B cell (primary cell): ENCODE measurements at regions not wholly inside any gene's neighbourhood (a gene's known extent, or its start where the extent isn't known, plus 50 kb on each side); places are given as distances from the start of the nearest gene placed in this dataset.

ENCODE experiments used
- ATAC-seq: fragments of 200-7000 bp; cut with Tn5 transposase; one replicate; pipeline ENCODE4 v1.10.0; 2021; ENCODE audit warnings: low read depth, mild to moderate bottlenecking, moderate number of reproducible peaks, moderate library complexity
- CTCF ChIA-PET: fragments of 350-600 bp; sonication (Branson Sonifier 250); formaldehyde crosslinking; loops from one replicate; lab custom pipeline; 2021; ENCODE audit warnings: antibody characterized with exemption, inconsistent platforms; lab: Charles Lee
- POLR2A ChIA-PET: fragments of 350-600 bp; sonication (Branson Sonifier 250); formaldehyde crosslinking; loops from one replicate; lab custom pipeline; 2021; ENCODE audit warnings: antibody characterized with exemption; lab: Charles Lee
- DNase-seq: peaks from one replicate; pipeline ENCODE4 v3.0.0; 2013
- H2AFZ ChIP-seq: 2 replicates; pipeline ENCODE4 v1.6.1; 2012; ENCODE audit warnings: mild to moderate bottlenecking, low read depth, low read length; ENCODE audit not compliant: insufficient read depth, poor library complexity, severe bottlenecking
- H3K27ac ChIP-seq, 2 donors: 1 replicate in 1 of 2; 2 replicates in 1 of 2; pipeline ENCODE4 v1.5.1; 2012 to 2013; ENCODE audit warnings: low read length in 2 of 2, mild to moderate bottlenecking in 2 of 2, moderate library complexity in 1 of 2
- H3K27me3 ChIP-seq, 4 experiments: fragments of 200-600 bp in 1 of 4; sonication (generic) in 1 of 4; replicated peaks in 1 of 4; 1 replicate in 2 of 4; 2 replicates in 2 of 4; pipeline versions ENCODE4 v1.6.1 to v1.7.0; 2013 to 2016; ENCODE audit warnings: low read length in 3 of 4, mild to moderate bottlenecking in 2 of 4, mixed read lengths in 1 of 4, moderate library complexity in 1 of 4; ENCODE audit not compliant: insufficient read depth in 4 of 4, control insufficient read depth in 3 of 4; ENCODE audit errors: control extremely low read depth in 1 of 4
- H3K36me3 ChIP-seq, 2 experiments: replicated peaks in 1 of 2; 1 replicate in 1 of 2; 2 replicates in 1 of 2; pipeline versions ENCODE4 v1.6.1 to v1.7.1; 2013; ENCODE audit warnings: low read length in 1 of 2; ENCODE audit not compliant: insufficient read depth in 2 of 2, control insufficient read depth in 1 of 2; ENCODE audit errors: control extremely low read depth in 1 of 2, extremely low read depth in 1 of 2
- H3K4me1 ChIP-seq, 2 donors: fragments of 200-600 bp in 1 of 2; sonication (generic) in 1 of 2; 1 replicate in 1 of 2; 2 replicates in 1 of 2; pipeline versions ENCODE4 v1.5.1 to v1.6.1; 2013 to 2017; ENCODE audit warnings: low read length in 2 of 2; ENCODE audit not compliant: control insufficient read depth in 2 of 2, insufficient read depth in 2 of 2
- H3K4me2 ChIP-seq: replicated peaks from 2 replicates; pipeline ENCODE3; 2012; ENCODE audit warnings: mild to moderate bottlenecking, low read depth, low read length; ENCODE audit not compliant: poor library complexity, severe bottlenecking
- H3K4me3 ChIP-seq, 5 experiments: fragments of 200-600 bp in 1 of 5; sonication (generic) in 1 of 5; 1 replicate in 3 of 5; 2 replicates in 2 of 5; pipeline versions ENCODE4 v1.5.1 to v1.7.0; 2011 to 2016; ENCODE audit warnings: low read length in 4 of 5, mild to moderate bottlenecking in 4 of 5, low read depth in 2 of 5, control low read depth in 1 of 5, moderate library complexity in 1 of 5; ENCODE audit not compliant: insufficient read depth in 1 of 5; ENCODE audit errors: control extremely low read depth in 1 of 5, extremely low read depth in 1 of 5
- H3K79me2 ChIP-seq: fragments of 200-600 bp; sonication (generic); one replicate; pipeline ENCODE4 v1.6.0; 2016; ENCODE audit warnings: low read length; ENCODE audit not compliant: control insufficient read depth, insufficient read depth
- H3K9ac ChIP-seq: fragments of 200-600 bp; sonication (generic); 2 replicates; pipeline ENCODE4 v1.6.1; 2017; ENCODE audit warnings: mild to moderate bottlenecking, low read length, moderate library complexity
- H3K9me3 ChIP-seq, 3 donors: one replicate each; pipeline versions ENCODE4 v1.6.1 to v1.7.1; 2013; ENCODE audit warnings: low read length in 2 of 3; ENCODE audit not compliant: control insufficient read depth in 2 of 3, insufficient read depth in 1 of 3; ENCODE audit errors: control extremely low read depth in 1 of 3
- H4K20me1 ChIP-seq: 2 replicates; pipeline ENCODE4 v1.6.0; 2012; ENCODE audit warnings: mild to moderate bottlenecking, low read length; ENCODE audit not compliant: insufficient read depth, control insufficient read depth, poor library complexity, severe bottlenecking
- H3K27ac Mint-ChIP-seq: one replicate; pipeline ENCODE4 v1.8.0; 2021; ENCODE audit warnings: mixed read lengths
- H3K27me3 Mint-ChIP-seq: one replicate; pipeline ENCODE4 v1.8.0; 2021; ENCODE audit warnings: mixed read lengths
- H3K4me1 Mint-ChIP-seq: one replicate; pipeline ENCODE4 v1.8.0; 2021; ENCODE audit warnings: mixed read lengths
- H3K4me3 Mint-ChIP-seq: one replicate; pipeline ENCODE4 v1.8.0; 2021; ENCODE audit warnings: mixed read lengths
- H3K9me3 Mint-ChIP-seq: one replicate; pipeline ENCODE4 v1.8.0; 2022; ENCODE audit warnings: mixed read lengths; ENCODE audit not compliant: insufficient read depth
- CTCF ChIP-seq: fragments of 200-600 bp; IDR thresholded peaks from one replicate; pipeline ENCODE4 v1.8.0; 2022; ENCODE audit warnings: antibody characterized with exemption, mild to moderate bottlenecking
- EZH2 ChIP-seq: IDR thresholded peaks from 2 replicates; pipeline ENCODE4 v1.6.1; 2012; ENCODE audit warnings: borderline replicate concordance, low read depth, mild to moderate bottlenecking, moderate library complexity, low read length; ENCODE audit not compliant: insufficient read depth, poor library complexity, severe bottlenecking
- WGBS: methylation state at CpG from one replicate; pipeline ENCODE4 v1.1.5; 2013; ENCODE audit warnings: missing lambda C conversion rate; ENCODE audit not compliant: insufficient coverage; 5-methylcytosine and 5-hydroxymethylcytosine counted together
- intact Hi-C: fragments of 100-400 bp; cut with micrococcal nuclease; formaldehyde crosslinking; loops from one replicate; pipeline ENCODE4 v1.10.0; 2022

- Mint-ChIP-seq H3K4me3 (no peak overlapping the region), H3K27ac (no peak overlapping the region), H3K4me1 (no peaks in the 10 kb centered on the region), H3K9me3 (no peaks in the 10 kb centered on the region), H3K27me3 (peaks cover 9% of the 10 kb centered on the region)
- H2AFZ ChIP-seq, result no peak overlapping the region
- 96% methylated on average over 15 of the region's 15 CpGs for WGBS
- ChIA-PET POLR2A (no interaction called here), CTCF (interaction anchor here (0.6 kb wide), 1 partner anchor 70 kb away, joined by 3 read pairs; no protein-coding TSS in a partner anchor)
- TF ChIP-seq EZH2 (no peak), CTCF (no peak)
- no peaks in the 10 kb centered on the region for H3K9me3 ChIP-seq
- intact Hi-C loops, result no loop called here
- ATAC-seq (no peak), DNase-seq (no peak)
- H3K27ac ChIP-seq, result no peak overlapping the region
- peaks cover 0 to 2% (median 0%) of the 10 kb centered on the region in 4 experiments for H3K27me3 ChIP-seq
- no peaks in the 10 kb centered on the region for H4K20me1 ChIP-seq
- no peak overlapping the region for H3K4me3 ChIP-seq
- no peaks in the 10 kb centered on the region for H3K36me3 ChIP-seq
- H3K79me2 ChIP-seq, result no peaks in the 10 kb centered on the region
- no peak overlapping the region for H3K9ac ChIP-seq
- no peak overlapping the region for H3K4me2 ChIP-seq
- peaks cover 0 to 10% of the 10 kb centered on the region in 2 donors for H3K4me1 ChIP-seq
Observed at GRCh38 chr7:134029-134428, 58.3 kb upstream of the FAM20C start.

DNA sequence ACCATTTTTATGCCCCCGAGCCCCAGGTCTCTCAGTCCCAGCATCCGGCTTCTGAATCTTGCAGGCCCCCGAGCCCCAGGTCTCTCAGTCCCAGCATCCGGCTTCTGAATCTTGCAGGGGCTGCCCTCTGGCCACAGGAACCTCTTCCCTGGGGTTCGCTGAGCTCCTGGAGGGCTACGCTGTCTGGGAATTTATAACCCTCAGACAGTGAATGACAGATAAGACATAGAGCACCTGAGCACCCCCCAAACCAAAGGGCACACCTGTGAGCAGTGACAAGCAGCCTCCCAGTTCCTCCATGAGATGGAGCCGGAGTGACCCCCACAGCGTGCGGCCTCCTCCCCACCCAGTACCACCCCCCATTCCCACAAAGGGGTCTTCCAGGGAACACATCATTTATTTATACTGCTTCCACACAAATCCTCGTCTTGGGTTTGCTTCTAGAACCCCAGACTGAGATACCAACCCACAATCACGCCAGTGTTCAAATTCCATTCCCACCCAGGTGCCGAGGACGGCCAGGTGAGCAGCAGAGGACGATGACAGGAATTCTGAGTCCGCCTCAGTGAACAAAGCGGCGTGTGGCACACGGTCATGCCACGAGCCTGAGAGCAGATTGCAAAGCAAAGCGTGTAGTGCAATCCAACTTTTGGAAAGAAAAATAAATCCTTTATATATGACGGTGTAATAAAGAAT is 57.7 kb upstream of the FAM20C start:
- H3K9ac ChIP-seq, result no peak overlapping the region
- no peak overlapping the region for H3K27ac ChIP-seq
- no peaks in the 10 kb centered on the region for H3K36me3 ChIP-seq
- WGBS, result 90% methylated on average over 19 of the region's 21 CpGs
- H4K20me1 ChIP-seq, result no peaks in the 10 kb centered on the region
- H2AFZ ChIP-seq, result no peak overlapping the region
- Mint-ChIP-seq H3K4me1 (no peaks in the 10 kb centered on the region), H3K27ac (no peak overlapping the region), H3K4me3 (no peak overlapping the region), H3K9me3 (no peaks in the 10 kb centered on the region), H3K27me3 (peaks cover 9% of the 10 kb centered on the region)
- peaks cover 0 to 2% (median 0%) of the 10 kb centered on the region in 4 experiments for H3K27me3 ChIP-seq
- H3K79me2 ChIP-seq, result no peaks in the 10 kb centered on the region
- intact Hi-C loops, result no loop called here
- no peak for ATAC-seq
- no peaks in the 10 kb centered on the region for H3K9me3 ChIP-seq
- POLR2A ChIA-PET, result no interaction called here
- DNase-seq, result no peak
- TF ChIP-seq CTCF (no peak), EZH2 (no peak)
- peaks cover 0 to 5% of the 10 kb centered on the region in 2 donors for H3K4me1 ChIP-seq
- H3K4me3 ChIP-seq, result no peak overlapping the region
- H3K4me2 ChIP-seq, result no peak overlapping the region
- CTCF ChIA-PET, result no interaction called here
